CD14-positive monocyte (primary cell): ENCODE measurements at regions not wholly inside any gene's neighbourhood (a gene's known extent, or its start where the extent isn't known, plus 50 kb on each side); places are given as distances from the start of the nearest gene placed in this dataset.

Experiments used
- DNase-seq, 3 donors: peaks; one replicate each; pipeline ENCODE4 v3.0.0-alpha.2; 2011 to 2022
- H2AFZ ChIP-seq: 2 replicates; pipeline ENCODE4 v1.6.0; 2012; ENCODE audit warnings: mild to moderate bottlenecking, low read depth, low read length, inconsistent platforms; ENCODE audit not compliant: insufficient read depth, poor library complexity, severe bottlenecking
- H3K27ac ChIP-seq, 2 donors: 1 replicate in 1 of 2; 2 replicates in 1 of 2; pipeline ENCODE4 v1.5.1; 2012 to 2013; ENCODE audit warnings: low read length in 2 of 2, control low read depth in 1 of 2, inconsistent platforms in 1 of 2, low read depth in 1 of 2, mild to moderate bottlenecking in 1 of 2
- H3K27me3 ChIP-seq, 2 donors: one replicate each; pipeline versions ENCODE4 v1.6.0 to v1.6.1; 2011 to 2013; ENCODE audit warnings: low read length in 2 of 2; ENCODE audit not compliant: control insufficient read depth in 2 of 2, insufficient read depth in 2 of 2
- H3K36me3 ChIP-seq, 2 donors: replicated peaks in 1 of 2; 1 replicate in 1 of 2; 2 replicates in 1 of 2; pipeline versions ENCODE4 v1.5.1 to v1.6.1; 2012 to 2013; ENCODE audit warnings: low read length in 2 of 2, control low read depth in 1 of 2, inconsistent platforms in 1 of 2, mild to moderate bottlenecking in 1 of 2; ENCODE audit not compliant: insufficient read depth in 2 of 2, control insufficient read depth in 1 of 2
- H3K4me1 ChIP-seq, 2 donors: 1 replicate in 1 of 2; 2 replicates in 1 of 2; pipeline versions ENCODE4 v1.5.1 to v1.6.1; 2012 to 2013; ENCODE audit warnings: low read length in 2 of 2, control low read depth in 1 of 2, inconsistent platforms in 1 of 2, mild to moderate bottlenecking in 1 of 2, moderate library complexity in 1 of 2; ENCODE audit not compliant: insufficient read depth in 2 of 2, control insufficient read depth in 1 of 2
- H3K4me2 ChIP-seq: replicated peaks from 2 replicates; pipeline ENCODE3; 2012; ENCODE audit warnings: low read length, moderate library complexity, mild to moderate bottlenecking; ENCODE audit not compliant: poor library complexity, severe bottlenecking; ENCODE audit errors: extremely low read depth
- H3K4me3 ChIP-seq, 3 experiments: fragments of 200-600 bp in 1 of 3; sonication (generic) in 1 of 3; replicated peaks in 1 of 3; 1 replicate in 2 of 3; 2 replicates in 1 of 3; pipeline ENCODE4 v1.5.1; 2011 to 2013; ENCODE audit warnings: low read length in 3 of 3, mild to moderate bottlenecking in 3 of 3, control low read depth in 2 of 3, low read depth in 2 of 3, inconsistent platforms in 1 of 3, moderate library complexity in 1 of 3
- H3K79me2 ChIP-seq: 2 replicates; pipeline ENCODE4 v1.6.0; 2012; ENCODE audit warnings: mild to moderate bottlenecking, control low read depth, inconsistent platforms, low read length, moderate library complexity; ENCODE audit not compliant: insufficient read depth
- H3K9ac ChIP-seq: 2 replicates; pipeline ENCODE4 v1.6.0; 2017; ENCODE audit warnings: low read length, mild to moderate bottlenecking; ENCODE audit not compliant: insufficient read depth, poor library complexity, severe bottlenecking
- H3K9me3 ChIP-seq, 2 donors: replicated peaks in 1 of 2; 1 replicate in 1 of 2; 2 replicates in 1 of 2; pipeline versions ENCODE4 v1.5.1 to v1.6.1; 2012 to 2013; ENCODE audit warnings: low read length in 2 of 2, control low read depth in 1 of 2; ENCODE audit not compliant: control insufficient read depth in 1 of 2, insufficient read depth in 1 of 2
- H4K20me1 ChIP-seq: 2 replicates; pipeline ENCODE4 v1.6.0; 2012; ENCODE audit warnings: mild to moderate bottlenecking, low read length, control low read depth, moderate library complexity; ENCODE audit not compliant: insufficient read depth
- H3K27ac Mint-ChIP-seq, 7 donors: one replicate each; pipeline ENCODE4 v1.8.0; 2020; ENCODE audit warnings: mild to moderate bottlenecking in 7 of 7, mixed read lengths in 7 of 7, moderate library complexity in 6 of 7, inconsistent platforms in 2 of 7
- H3K27me3 Mint-ChIP-seq, 3 donors: one replicate each; pipeline ENCODE4 v1.8.0; 2021 to 2022; ENCODE audit warnings: low read depth in 3 of 3, mild to moderate bottlenecking in 3 of 3, mixed read lengths in 3 of 3, moderate library complexity in 3 of 3, inconsistent platforms in 1 of 3
- H3K36me3 Mint-ChIP-seq, 2 donors: one replicate each; pipeline ENCODE4 v1.8.0; 2020; ENCODE audit warnings: mixed read lengths in 2 of 2, inconsistent platforms in 1 of 2, mild to moderate bottlenecking in 1 of 2
- H3K4me1 Mint-ChIP-seq: one replicate; pipeline ENCODE4 v1.8.0; 2020; ENCODE audit warnings: mild to moderate bottlenecking, mixed read lengths
- H3K4me3 Mint-ChIP-seq, 2 donors: one replicate each; pipeline ENCODE4 v1.8.0; 2020; ENCODE audit warnings: mild to moderate bottlenecking in 2 of 2, mixed read lengths in 2 of 2, moderate library complexity in 1 of 2
- H3K9me3 Mint-ChIP-seq, 7 donors: one replicate each; pipeline ENCODE4 v1.8.0; 2020 to 2022; ENCODE audit warnings: mixed read lengths in 7 of 7, mild to moderate bottlenecking in 6 of 7, moderate library complexity in 6 of 7, inconsistent platforms in 2 of 7
- CTCF ChIP-seq: fragments of 200-600 bp; IDR thresholded peaks from one replicate; pipeline ENCODE4 v1.8.0; 2022; ENCODE audit warnings: antibody characterized with exemption, mild to moderate bottlenecking
- WGBS: methylation state at CpG from one replicate; pipeline ENCODE4 v1.1.5; 2013; ENCODE audit warnings: missing lambda C conversion rate; ENCODE audit not compliant: insufficient coverage; 5-methylcytosine and 5-hydroxymethylcytosine counted together
- intact Hi-C, 2 donors: fragments of 100-400 bp; cut with micrococcal nuclease; formaldehyde crosslinking; loops; one replicate each; pipeline versions ENCODE4 v1.15.0 to v1.15.1; 2023

GRCh38 chr14:25180221-25180620 is 130.3 kb upstream of the STXBP6 start:
- whole genome bisulfite sequencing, result no CpG with 5 or more reads among the region's 1 CpG
- no peak overlapping the region for H3K27ac Mint-ChIP-seq

GRCh38 chr14:25178255-25178654 is 128.3 kb upstream of the STXBP6 start:
- no peak for TF ChIP-seq CTCF
- no peaks in the 10 kb centered on the region for H4K20me1 ChIP-seq
- Mint-ChIP-seq H3K36me3 (no peaks in the 10 kb centered on the region), H3K4me3 (no peak overlapping the region), H3K27me3 (peaks cover 0 to 8% (median 2%) of the 10 kb centered on the region in 3 donors), H3K9me3 (peaks cover 0 to 9% (median 4%) of the 10 kb centered on the region in 7 donors), H3K4me1 (no peaks in the 10 kb centered on the region), H3K27ac (no peak overlapping the region)
- H3K4me1 ChIP-seq, result no peaks in the 10 kb centered on the region
- H3K4me3 ChIP-seq, result no peak overlapping the region
- no peak for DNase-seq
- no peak overlapping the region for H3K27ac ChIP-seq
- H3K9me3 ChIP-seq, result no peaks in the 10 kb centered on the region
- intact Hi-C loops, result no loop called here
- no peaks in the 10 kb centered on the region for H3K36me3 ChIP-seq
- H3K27me3 ChIP-seq, result peaks cover 0 to 2% of the 10 kb centered on the region in 2 donors
- no peak overlapping the region for H3K4me2 ChIP-seq
- no CpG with 5 or more reads among the region's 3 CpGs for WGBS
- H3K9ac ChIP-seq, result no peak overlapping the region
- H2AFZ ChIP-seq, result no peak overlapping the region
- H3K79me2 ChIP-seq, result no peaks in the 10 kb centered on the region

More at GRCh38 chr14:25180221-25180620, 130.3 kb upstream of the STXBP6 start:
- Histone ChIP-seq H3K9ac (no peak overlapping the region), H2AFZ (no peak overlapping the region), H3K4me2 (no peak overlapping the region), H3K27ac (no peak overlapping the region), H3K4me3 (no peak overlapping the region), H3K4me1 (no peaks in the 10 kb centered on the region), H3K27me3 (peaks cover 0 to 2% of the 10 kb centered on the region in 2 donors), H4K20me1 (no peaks in the 10 kb centered on the region), H3K36me3 (no peaks in the 10 kb centered on the region), H3K9me3 (peaks cover 0 to 9% of the 10 kb centered on the region in 2 donors), H3K79me2 (no peaks in the 10 kb centered on the region)
- Mint-ChIP-seq H3K4me1 (no peaks in the 10 kb centered on the region), H3K9me3 (peaks cover 7 to 27% (median 18%) of the 10 kb centered on the region in 7 donors), H3K36me3 (no peaks in the 10 kb centered on the region), H3K4me3 (no peak overlapping the region), H3K27me3 (peaks cover 0 to 5% (median 0%) of the 10 kb centered on the region in 3 donors)
- intact Hi-C loops, result no loop called here
- no peak for TF ChIP-seq CTCF
- DNase-seq, result no peak
